Left colon (tissue), 2 donors: ENCODE measurements at regions not wholly inside any gene's neighbourhood (a gene's known extent, or its start where the extent isn't known, plus 50 kb on each side); places are given as distances from the start of the nearest gene placed in this dataset.

Source experiments
- ATAC-seq: fragments of 200-7000 bp; cut with Tn5 transposase; one replicate; pipeline ENCODE4 v1.9.1; 2020; ENCODE audit warnings: mild to moderate bottlenecking, moderate library complexity
- DNase-seq, 2 donors: peaks; one replicate each; pipeline ENCODE4 v3.0.0-alpha.2; 2020
- intact Hi-C, 2 donors: fragments of 100-400 bp; cut with DNase I in 1 of 2; cut with micrococcal nuclease in 1 of 2; formaldehyde crosslinking; loops; one replicate each; pipeline versions ENCODE4 v1.11.2 to v1.14.0; 2022; cut with DNase I, micrococcal nuclease
- donor health status: DM: no; HTN: no; CAD: no.
- donor health status: DM: yes; HTN: yes; CAD: no.

- intact Hi-C loops, result no loop called here
- no peak for DNase-seq
- no peak for ATAC-seq
Measured at GRCh38 chr2:6024229-6024628, 332.0 kb downstream of the SOX11 start.

- intact Hi-C loops, result no loop called here
- no peak for ATAC-seq
- DNase-seq, result no peak
Measured at GRCh38 chr2:6024784-6025183, 332.6 kb downstream of the SOX11 start.

GRCh38 chr2:6025391-6025790, 333.2 kb downstream of the SOX11 start:
- no peak for DNase-seq
- intact Hi-C loops, result no loop called here
- ATAC-seq, result no peak

- intact Hi-C loops, result no loop called here
- DNase-seq (no peak), ATAC-seq (no peak)
Measured at GRCh38 chr2:6027066-6027465, 334.9 kb downstream of the SOX11 start.

- ATAC-seq, result no peak
- intact Hi-C loops, result no loop called here
- DNase-seq, result no peak
Measured at GRCh38 chr2:6031200-6031867, 339.1 kb downstream of the SOX11 start.

- intact Hi-C loops, result no loop called here
- no peak for DNase-seq
- ATAC-seq, result no peak
Measured at GRCh38 chr2:6036211-6036610, 344.0 kb downstream of the SOX11 start.

GRCh38 chr2:6043238-6043637, 351.1 kb downstream of the SOX11 start:
- ATAC-seq (no peak), DNase-seq (no peak)
- intact Hi-C loops, result no loop called here

GRCh38 chr2:6052649-6053048, 360.5 kb downstream of the SOX11 start:
- ATAC-seq (no peak), DNase-seq (no peak)
- intact Hi-C loops, result no loop called here

- intact Hi-C loops, result no loop called here
- no peak for ATAC-seq
- no peak for DNase-seq
Measured at GRCh38 chr2:6053743-6054142, 361.6 kb downstream of the SOX11 start.

- intact Hi-C loops, result no loop called here
- ATAC-seq (no peak), DNase-seq (no peak)
Measured at GRCh38 chr2:6054161-6054671, 362.0 kb downstream of the SOX11 start.

- DNase-seq, result no peak
- ATAC-seq, result no peak
- intact Hi-C loops, result no loop called here
Measured at GRCh38 chr2:6060992-6061663, 368.9 kb downstream of the SOX11 start.

- intact Hi-C loops, result no loop called here
- no peak for DNase-seq
- no peak for ATAC-seq
Measured at GRCh38 chr2:6064757-6065156, 372.6 kb downstream of the SOX11 start.

GRCh38 chr2:6065703-6066102, 373.5 kb downstream of the SOX11 start:
- DNase-seq (no peak), ATAC-seq (no peak)
- intact Hi-C loops, result no loop called here

GRCh38 chr2:6067089-6067488, 374.9 kb downstream of the SOX11 start:
- intact Hi-C loops, result no loop called here
- DNase-seq, result no peak

GRCh38 chr2:6067806-6068205, 375.6 kb downstream of the SOX11 start:
- no peak for DNase-seq
- no peak for ATAC-seq
- intact Hi-C loops, result no loop called here

More at GRCh38 chr2:6067089-6067488, 374.9 kb downstream of the SOX11 start:
- ATAC-seq, result no peak

GRCh38 chr2:6068429-6068828, 376.2 kb downstream of the SOX11 start:
- ATAC-seq, result no peak
- no peak for DNase-seq
- intact Hi-C loops, result no loop called here

- intact Hi-C loops, result no loop called here
- ATAC-seq, result no peak
- DNase-seq, result no peak
Measured at GRCh38 chr2:6069381-6069780, 377.2 kb downstream of the SOX11 start.

GRCh38 chr2:6071519-6071918, 379.3 kb downstream of the SOX11 start:
- intact Hi-C loops, result no loop called here
- ATAC-seq (no peak), DNase-seq (no peak)

- DNase-seq (no peak), ATAC-seq (no peak)
- intact Hi-C loops, result no loop called here
Measured at GRCh38 chr2:6072276-6072675, 380.1 kb downstream of the SOX11 start.

- DNase-seq (no peak), ATAC-seq (no peak)
- intact Hi-C loops, result no loop called here
Measured at GRCh38 chr2:6072768-6073167, 380.6 kb downstream of the SOX11 start.
